Jurkat, Clone E6-1 (cell line): ENCODE measurements at regions not wholly inside any gene's neighbourhood (a gene's known extent, or its start where the extent isn't known, plus 50 kb on each side); places are given as distances from the start of the nearest gene placed in this dataset.
A peak's percentile ranks its signal among the peaks of the same experiment; 100 is the strongest.
"Not testable (repeated sequence)": the region's sequence is repeated elsewhere in the genome, so short reads cannot be mapped to it uniquely, and the experiment has no call there.

Source experiments
- DNase-seq: peaks from one replicate; pipeline ENCODE4 v3.0.0-alpha.2; 2011; ENCODE audit warnings: low read depth, low spot score
- H3K4me3 ChIP-seq: 2 replicates; pipeline ENCODE4 v1.5.1; 2011; ENCODE audit warnings: mild to moderate bottlenecking, low read length, control low read depth, moderate library complexity

- not testable (repeated sequence) for H3K4me3 ChIP-seq, DNase-seq
Measured at GRCh38 chr6:18659994-18660393, 272.8 kb downstream of the RNF144B start.

- H3K4me3 ChIP-seq: no peak overlapping the region
- DNase-seq: no peak
Measured at GRCh38 chr6:18663011-18663410, 275.9 kb downstream of the RNF144B start.

- no peak overlapping the region for H3K4me3 ChIP-seq
- no peak for DNase-seq
Measured at GRCh38 chr6:18664401-18664800, 277.3 kb downstream of the RNF144B start.

GRCh38 chr6:18667612-18668011 is 280.5 kb downstream of the RNF144B start:
- H3K4me3 ChIP-seq: no peak overlapping the region
- DNase-seq: no peak

- DNase-seq: no peak
- H3K4me3 ChIP-seq: no peak overlapping the region
Measured at GRCh38 chr6:18668994-18669393, 281.8 kb downstream of the RNF144B start.

GRCh38 chr6:18672852-18673251 is 285.7 kb downstream of the RNF144B start:
- no peak for DNase-seq
- no peak overlapping the region for H3K4me3 ChIP-seq

- H3K4me3 ChIP-seq: no peak overlapping the region
- DNase-seq: no peak
Measured at GRCh38 chr6:18674346-18674745, 287.2 kb downstream of the RNF144B start.

GRCh38 chr6:18675881-18676280 is 288.7 kb downstream of the RNF144B start:
- DNase-seq: no peak
- H3K4me3 ChIP-seq: no peak overlapping the region

- no peak for DNase-seq
Measured at GRCh38 chr6:18676548-18676947, 289.4 kb downstream of the RNF144B start.

GRCh38 chr6:18680842-18681241 is 293.7 kb downstream of the RNF144B start:
- DNase-seq: peak; percentile 9
- no peak overlapping the region for H3K4me3 ChIP-seq

More at GRCh38 chr6:18676548-18676947, 289.4 kb downstream of the RNF144B start:
- no peak overlapping the region for H3K4me3 ChIP-seq

GRCh38 chr6:18681832-18682503 is 294.8 kb downstream of the RNF144B start:
- no peak for DNase-seq
- H3K4me3 ChIP-seq: no peak overlapping the region

GRCh38 chr6:18684343-18684742 is 297.2 kb downstream of the RNF144B start:
- no peak for DNase-seq
- no peak overlapping the region for H3K4me3 ChIP-seq

- no peak for DNase-seq
- H3K4me3 ChIP-seq: no peak overlapping the region
Measured at GRCh38 chr6:18692929-18693685, 306.0 kb downstream of the RNF144B start.

- no peak for DNase-seq
Measured at GRCh38 chr6:18693881-18694280, 306.7 kb downstream of the RNF144B start.

GRCh38 chr6:18703546-18703945 is 316.4 kb downstream of the RNF144B start:
- no peak for DNase-seq
- no peak overlapping the region for H3K4me3 ChIP-seq

More at GRCh38 chr6:18693881-18694280, 306.7 kb downstream of the RNF144B start:
- H3K4me3 ChIP-seq: no peak overlapping the region

- H3K4me3 ChIP-seq: no peak overlapping the region
- DNase-seq: no peak
Measured at GRCh38 chr6:18707714-18708439, 320.7 kb downstream of the RNF144B start.

GRCh38 chr6:18712595-18712994 is 325.4 kb downstream of the RNF144B start:
- H3K4me3 ChIP-seq: no peak overlapping the region
- DNase-seq: no peak

- peak; percentile 1 for DNase-seq
- H3K4me3 ChIP-seq: no peak overlapping the region
Measured at GRCh38 chr6:18720075-18720474, 332.9 kb downstream of the RNF144B start.

- no peak overlapping the region for H3K4me3 ChIP-seq
- no peak for DNase-seq
Measured at GRCh38 chr6:18724056-18724455, 336.9 kb downstream of the RNF144B start.

GRCh38 chr6:18725449-18725848 is 338.3 kb downstream of the RNF144B start:
- DNase-seq: no peak
- H3K4me3 ChIP-seq: no peak overlapping the region
